GM03348 (cell line): ENCODE measurements at regions not wholly inside any gene's neighbourhood (a gene's known extent, or its start where the extent isn't known, plus 50 kb on each side); places are given as distances from the start of the nearest gene placed in this dataset.
A peak's percentile ranks its signal among the peaks of the same experiment; 100 is the strongest.

ENCODE experiments used
- DNase-seq: peaks from one replicate; pipeline ENCODE4 v3.0.0; 2012; ENCODE audit warnings: low spot score

DNA sequence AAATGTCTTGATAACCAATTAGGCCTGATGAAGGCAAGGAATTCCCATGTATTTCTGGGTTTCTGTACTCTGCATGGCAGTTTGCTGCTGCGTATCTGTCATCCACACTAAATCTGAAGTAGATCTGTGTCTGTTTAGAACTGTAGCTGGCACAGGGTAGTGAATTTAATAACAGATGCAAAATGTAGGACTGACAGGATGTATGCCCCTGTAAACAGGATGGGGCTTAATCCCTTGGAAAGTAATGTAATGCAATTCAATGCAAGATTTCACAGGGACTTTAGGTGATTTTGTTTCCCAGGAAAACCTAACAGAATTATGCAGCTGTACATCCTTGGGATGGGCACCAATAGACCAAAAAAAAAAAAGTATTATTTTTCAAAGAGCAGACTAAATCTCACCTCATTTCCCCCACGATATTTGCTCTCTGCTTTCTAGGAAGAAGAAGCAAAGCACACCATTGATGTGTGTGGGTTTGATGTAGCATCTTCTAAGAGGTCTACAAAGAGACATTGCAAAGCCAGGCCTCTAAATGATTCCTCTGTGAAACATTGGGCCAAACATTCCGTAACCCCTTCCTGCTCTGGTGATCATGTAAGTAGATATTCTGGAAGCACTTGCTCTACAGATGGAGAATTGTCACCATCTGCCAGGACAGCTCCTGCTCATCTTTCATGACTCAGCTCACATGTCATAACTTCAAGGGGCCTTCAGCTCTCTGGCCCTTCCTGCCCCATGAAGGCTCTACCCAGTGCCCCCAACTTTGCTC lies 464.3 kb upstream of the RGMA start:
- no peak for DNase-seq

- no peak for DNase-seq
Observed at GRCh38 chr15:93543093-93543492, 454.1 kb upstream of the RGMA start.

- no peak for DNase-seq
Observed at GRCh38 chr15:93527374-93528050, 438.5 kb upstream of the RGMA start.

- DNase-seq: no peak
Observed at GRCh38 chr15:93524432-93524831, 435.4 kb upstream of the RGMA start.

- DNase-seq: peak; percentile 38
Observed at GRCh38 chr15:93523481-93523880, 434.5 kb upstream of the RGMA start.

GRCh38 chr15:93520206-93520605 lies 431.2 kb upstream of the RGMA start:
- DNase-seq: no peak

- no peak for DNase-seq
Observed at GRCh38 chr15:93519599-93519998, 430.6 kb upstream of the RGMA start.

DNA sequence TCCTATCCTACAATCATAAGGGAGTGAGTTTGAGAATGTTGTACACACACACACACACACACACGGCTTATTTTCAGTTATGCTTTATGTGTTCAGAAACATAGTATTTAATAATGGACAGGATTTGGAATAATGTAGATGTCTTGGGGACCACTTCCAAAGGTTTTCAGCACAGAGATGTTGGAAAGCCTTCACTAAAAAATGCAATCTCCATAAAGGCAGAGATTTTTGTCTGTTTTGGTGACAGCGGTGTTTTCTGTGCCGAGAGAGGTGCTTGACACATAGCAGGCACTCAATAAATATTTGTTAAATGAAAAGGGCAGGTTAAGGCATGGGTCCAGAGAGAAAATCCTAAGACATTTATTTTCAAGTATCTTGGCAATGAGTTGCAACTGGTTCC lies 428.2 kb upstream of the RGMA start:
- no peak for DNase-seq

- DNase-seq: no peak
Observed at GRCh38 chr15:93515256-93516051, 426.4 kb upstream of the RGMA start.

GRCh38 chr15:93506646-93507045 lies 417.6 kb upstream of the RGMA start:
- DNase-seq: no peak

GRCh38 chr15:93505506-93505905 lies 416.5 kb upstream of the RGMA start:
- no peak for DNase-seq

DNA sequence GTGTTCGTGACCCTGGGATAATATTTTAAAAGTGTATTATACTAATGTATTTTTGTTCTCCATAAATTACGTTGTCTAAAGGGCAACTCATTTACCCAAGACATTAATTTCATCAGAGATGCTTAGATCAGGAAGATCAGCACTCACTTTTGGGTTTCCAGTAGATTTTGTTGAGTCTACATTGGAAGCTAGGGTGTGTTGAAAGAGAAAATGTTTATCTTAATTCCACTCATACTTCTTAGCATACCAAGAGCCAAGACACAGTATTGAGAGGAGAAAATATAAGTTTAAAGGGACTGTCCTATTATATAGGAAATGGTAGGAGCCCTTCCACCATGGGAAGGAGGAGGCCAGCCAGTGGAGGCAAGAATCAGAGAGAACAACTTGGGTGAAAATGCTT lies 412.9 kb upstream of the RGMA start:
- DNase-seq: no peak

- no peak for DNase-seq
Observed at GRCh38 chr15:93500155-93500554, 411.1 kb upstream of the RGMA start.

DNA sequence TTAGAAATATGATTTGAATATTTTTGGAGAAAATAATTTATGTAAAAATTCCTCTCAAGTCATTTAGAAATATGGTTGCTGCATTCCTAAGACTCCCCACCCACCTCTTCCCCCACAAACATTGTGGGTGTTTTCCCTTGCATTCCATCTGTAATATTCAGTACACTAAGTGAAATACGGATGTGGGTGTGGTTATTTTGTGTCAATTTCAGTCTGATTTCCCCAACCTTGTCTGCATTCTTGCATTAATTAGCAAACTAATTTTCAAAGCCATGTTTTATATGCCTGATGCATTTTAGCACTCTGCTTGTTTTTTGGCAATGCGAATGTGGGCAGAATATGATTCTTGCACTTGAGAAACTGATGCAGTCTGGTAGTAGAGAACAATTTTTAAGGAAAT lies 408.3 kb upstream of the RGMA start:
- DNase-seq: no peak

DNA sequence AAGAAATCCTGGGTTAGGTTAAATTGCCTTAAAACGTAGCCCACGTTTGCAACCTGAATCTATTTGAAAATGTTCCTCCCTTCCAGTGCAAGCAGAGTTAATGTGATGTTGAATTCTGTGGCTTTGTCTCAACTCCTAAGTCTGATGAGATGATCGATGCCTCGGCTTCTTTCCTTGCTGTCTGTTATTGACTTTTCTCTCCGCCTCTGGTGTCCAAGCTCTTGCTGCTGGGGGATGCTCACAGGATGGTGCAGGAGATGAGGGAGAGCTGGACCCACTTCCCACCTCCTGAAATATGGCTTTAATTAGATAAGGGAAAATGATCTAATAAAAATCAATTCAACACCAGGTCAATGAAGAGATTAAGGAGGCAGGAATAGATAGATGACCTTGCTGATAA lies 407.9 kb upstream of the RGMA start:
- DNase-seq: no peak

- no peak for DNase-seq
Observed at GRCh38 chr15:93495799-93496637, 407.0 kb upstream of the RGMA start.

GRCh38 chr15:93493172-93493571 lies 404.2 kb upstream of the RGMA start:
- DNase-seq: no peak

GRCh38 chr15:93491291-93491690 lies 402.3 kb upstream of the RGMA start:
- DNase-seq: no peak

DNA sequence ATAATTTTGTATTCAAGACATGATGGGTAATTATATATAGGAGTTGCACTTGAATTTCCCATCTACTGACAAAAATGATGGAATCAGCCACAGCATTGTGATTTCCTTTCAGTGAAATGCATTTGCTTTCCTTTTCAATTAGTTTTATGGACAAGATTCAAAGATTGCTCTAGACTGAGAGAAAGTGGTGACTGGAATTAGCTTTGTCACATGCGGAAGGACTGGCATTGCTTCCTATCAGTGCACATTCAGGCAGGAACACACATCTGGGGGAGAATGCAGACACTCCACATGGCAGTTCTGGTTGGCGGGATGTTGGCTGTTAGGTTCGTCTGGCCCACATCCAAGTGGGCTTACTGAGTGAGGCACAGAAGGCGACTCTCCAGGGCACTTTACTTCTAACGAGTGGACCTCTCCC lies 399.3 kb upstream of the RGMA start:
- no peak for DNase-seq

DNA sequence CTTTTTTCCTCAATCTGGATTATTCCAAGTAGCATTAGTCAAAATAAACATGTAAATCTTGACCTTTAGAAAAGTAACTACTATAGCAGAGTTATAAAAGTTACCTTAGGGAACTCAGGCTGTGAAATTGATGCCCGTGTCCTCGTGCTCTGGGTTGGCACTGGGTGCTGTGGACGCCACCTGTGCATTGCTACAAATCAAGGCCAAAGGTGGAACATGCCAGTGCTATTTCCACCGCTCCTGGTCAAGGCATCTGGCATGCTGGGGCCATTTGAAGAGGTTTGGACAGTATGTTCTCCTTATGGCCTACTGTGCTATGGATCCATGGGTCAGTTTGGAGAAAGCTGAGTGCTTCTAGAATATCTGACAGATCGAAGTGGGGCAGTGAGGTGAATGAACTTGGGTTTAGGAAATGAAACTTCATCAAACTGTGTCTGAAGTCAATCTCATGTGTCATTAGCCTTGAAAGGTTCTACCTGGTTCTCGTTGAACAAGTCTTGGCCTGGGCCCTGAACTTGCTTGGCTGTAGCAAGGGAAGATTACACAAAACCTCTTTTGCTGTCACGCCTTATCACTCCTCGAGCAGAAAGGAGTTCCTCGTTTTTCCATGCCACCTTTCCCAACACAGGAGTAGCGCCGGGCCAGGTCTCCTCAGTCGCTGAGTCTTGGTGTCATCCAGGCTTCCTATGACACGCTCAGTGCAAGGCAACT lies 397.6 kb upstream of the RGMA start:
- DNase-seq: no peak
